GM12878 (cell line): ENCODE measurements at regions not wholly inside any gene's neighbourhood (a gene's known extent, or its start where the extent isn't known, plus 50 kb on each side); places are given as distances from the start of the nearest gene placed in this dataset.

ENCODE experiments used
- ATAC-seq: fragments of 200-7000 bp; cut with Tn5 transposase; 3 replicates; pipeline ENCODE4 v1.9.1; 2020; ENCODE audit warnings: mild to moderate bottlenecking, moderate library complexity
- BruUV-seq: library from RNA; stranded (reverse); fragments of 400-500 nt; replicated peaks from 2 replicates; lab custom pipeline; 2021; lab: Mats Ljungman, UMichigan
- CTCF ChIA-PET: fragments of 300-600 bp; sonication (Branson Sonifier 250); formaldehyde crosslinking; extraction: SDS; loops from one replicate; lab custom pipeline; 2021; ENCODE audit warnings: inconsistent platforms; lab: Yijun Ruan, JAX
- POLR2A ChIA-PET: fragments of 350-600 bp; formaldehyde crosslinking; extraction: SDS; loops from one replicate; lab custom pipeline; 2021; ENCODE audit warnings: inconsistent platforms; lab: Charles Lee
- RAD21 ChIA-PET: fragments of 300-600 bp; sonication (Branson Sonifier 250); formaldehyde crosslinking; loops from one replicate; lab custom pipeline; 2023; ENCODE audit warnings: antibody characterized with exemption; ENCODE audit not compliant: unreplicated experiment; lab: Charles Lee
- SMC1A ChIA-PET: fragments of 300-600 bp; sonication (Branson Sonifier 250); formaldehyde crosslinking; loops from one replicate; lab custom pipeline; 2023; ENCODE audit not compliant: unreplicated experiment, uncharacterized antibody; lab: Charles Lee
- DNase-seq: peaks from one replicate; pipeline ENCODE4 v3.0.0-alpha.2; 2011; ENCODE audit warnings: low read depth, low spot score
- FAIRE-seq: peaks from 3 replicates; lab custom pipeline; 2011; peaks lifted over from hg19 to GRCh38; lab: Jason Lieb, UNC
- H2AFZ ChIP-seq: 2 replicates; pipeline ENCODE4 v1.6.0; 2011; ENCODE audit warnings: low read depth, low read length, control low read depth; ENCODE audit not compliant: control insufficient read depth
- H3K27ac ChIP-seq: 2 replicates; pipeline ENCODE4 v1.5.1; 2011; ENCODE audit warnings: control low read depth; ENCODE audit not compliant: control insufficient read depth, insufficient read depth
- H3K27me3 ChIP-seq, 2 experiments: replicated peaks in 1 of 2; 2 replicates each; pipeline versions ENCODE4 v1.6.0 to v1.6.1; 2011; ENCODE audit warnings: low read length in 1 of 2; ENCODE audit not compliant: control insufficient read depth in 2 of 2, insufficient read depth in 2 of 2
- H3K36me3 ChIP-seq, 2 experiments: 2 replicates each; pipeline ENCODE4 v1.5.1; 2011; ENCODE audit warnings: low read length in 1 of 2; ENCODE audit not compliant: control insufficient read depth in 2 of 2, insufficient read depth in 2 of 2
- H3K4me1 ChIP-seq: 2 replicates; pipeline ENCODE4 v1.6.1; 2011; ENCODE audit warnings: mild to moderate bottlenecking, low read length, moderate library complexity, mixed read lengths; ENCODE audit not compliant: control insufficient read depth, insufficient read depth
- H3K4me2 ChIP-seq: 2 replicates; pipeline ENCODE4 v1.6.0; 2011; ENCODE audit warnings: control low read depth; ENCODE audit not compliant: control insufficient read depth, insufficient read depth
- H3K4me3 ChIP-seq: fragments of 200-600 bp; sonication (generic); 2 replicates; pipeline ENCODE4 v1.5.1; 2016
- H3K79me2 ChIP-seq: 2 replicates; pipeline ENCODE4 v1.6.0; 2011; ENCODE audit warnings: low read length; ENCODE audit not compliant: control insufficient read depth, insufficient read depth
- H3K9ac ChIP-seq: 2 replicates; pipeline ENCODE4 v1.8.0; 2011; ENCODE audit warnings: low read length, control low read depth, mixed read lengths; ENCODE audit not compliant: control insufficient read depth, insufficient read depth
- H3K9me3 ChIP-seq: replicated peaks from 3 replicates; pipeline ENCODE4 v1.5.1; 2011; ENCODE audit warnings: mild to moderate bottlenecking, low read length; ENCODE audit not compliant: control insufficient read depth, insufficient read depth
- H4K20me1 ChIP-seq: 2 replicates; pipeline ENCODE4 v1.6.0; 2011; ENCODE audit not compliant: control insufficient read depth, insufficient read depth
- CTCF ChIP-seq, 3 experiments: IDR thresholded peaks in 2 of 3; conservative IDR thresholded peaks in 1 of 3; 2 replicates each; pipeline ENCODE4 v1.5.1; 2011; ENCODE audit warnings: low read depth in 3 of 3, low read length in 3 of 3, mild to moderate bottlenecking in 3 of 3, control low read depth in 2 of 3, moderate library complexity in 2 of 3, inconsistent platforms in 1 of 3, mixed read lengths in 1 of 3; ENCODE audit not compliant: control insufficient read depth in 2 of 3, insufficient read depth in 1 of 3; ENCODE audit errors: extremely low read depth in 1 of 3
- DPF2 ChIP-seq: fragments of 450-650 bp; IDR thresholded peaks from 2 replicates; pipeline ENCODE4 v1.6.1; 2017; ENCODE audit warnings: mild to moderate bottlenecking
- RAD21 ChIP-seq: IDR thresholded peaks from 2 replicates; pipeline ENCODE4 v1.6.1; 2011; ENCODE audit warnings: mild to moderate bottlenecking, low read depth, low read length, moderate library complexity; ENCODE audit not compliant: insufficient read depth
- SMC3 ChIP-seq: IDR thresholded peaks from 2 replicates; pipeline ENCODE4 v1.6.1; 2011; ENCODE audit warnings: low read length, improper control_type of control experiment, borderline replicate concordance
- YY1 ChIP-seq: IDR thresholded peaks from 2 replicates; pipeline ENCODE4 v1.6.1; 2011; ENCODE audit warnings: low read depth, mild to moderate bottlenecking, low read length
- WGBS: methylation state at CpG from one replicate; pipeline ENCODE4 v1.1.6; 2016; ENCODE audit warnings: low lambda C conversion rate; ENCODE audit not compliant: insufficient replicate concordance, insufficient coverage; ENCODE audit errors: missing lambda C conversion rate; 5-methylcytosine and 5-hydroxymethylcytosine counted together
- in situ Hi-C: fragments of 300-500 bp; cut with MboI; formaldehyde crosslinking; loops from 9 replicates; pipeline ENCODE4 v1.14.3; 2018; ENCODE audit warnings: mixed read lengths
- intact Hi-C: fragments of 100-400 bp; cut with micrococcal nuclease; formaldehyde crosslinking; loops from one replicate; pipeline ENCODE4 v1.14.2; 2022; ENCODE audit not compliant: unreplicated experiment

GRCh38 chr6:9412951-9413559 is 977.7 kb upstream of the SLC35B3 start:
- DNase-seq (no peak), ATAC-seq (peak; percentile 97)
- ChIA-PET SMC1A (interaction anchor here (0.6 to 1.8 kb wide), 10 partner anchors 9 to 164 kb away, joined by 3 to 6 read pairs (median 4); no protein-coding TSS in a partner anchor), POLR2A (no interaction called here)
- 0 out of 2 replicates have a peak, but pooled peaks have one; percentile 20 for TF ChIP-seq YY1
- TF ChIP-seq CTCF (IDR thresholded peaks at IDR 0.05 in 2 of 3, conservative IDR thresholded peaks at IDR 0.05 in 1 of 3; ENCODE audit: control insufficient read depth in 2 of 3, extremely low read depth in 1 of 3, insufficient read depth in 1 of 3, low read depth in 3 of 3, low read length in 3 of 3) = peak; percentile 54 to 72 (median 61)
- peak; percentile 52; the same call in 1 of the 2 replicates for TF ChIP-seq SMC3
- no peak for TF ChIP-seq DPF2
- TF ChIP-seq RAD21 = peak; percentile 65
- TF ChIP-seq, all 136 proteins: peak for 4
- Histone ChIP-seq H3K4me2 (no peak overlapping the region), H3K27ac (no peak overlapping the region), H4K20me1 (no peaks in the 10 kb centered on the region), H3K4me3 (no peak overlapping the region), H2AFZ (no peak overlapping the region), H3K4me1 (no peaks in the 10 kb centered on the region), H3K9ac (no peak overlapping the region), H3K9me3 (no peaks in the 10 kb centered on the region), H3K36me3 (no peaks in the 10 kb centered on the region), H3K27me3 (no peaks in the 10 kb centered on the region), H3K79me2 (no peaks in the 10 kb centered on the region)
- CTCF ChIA-PET = interaction anchor here (0.5 to 2.2 kb wide), 14 partner anchors 9 to 1021 kb away, joined by 3 to 9 read pairs (median 4); no protein-coding TSS in a partner anchor
- RAD21 ChIA-PET = interaction anchor here (1.4 kb wide), 1 partner anchor 26 kb away, joined by 4 read pairs; no protein-coding TSS in a partner anchor
- intact Hi-C loops (loop anchor here (1.0 to 10.0 kb wide), 3 partner anchors 163 to 1022 kb away; no protein-coding TSS in a partner anchor), in situ Hi-C loops (no loop called here)
- no TSS peak for BruUV-seq
- FAIRE-seq = peak; percentile 7
- 3% methylated on average over 5 of the region's 5 CpGs for WGBS
